HEK293 (cell line): ENCODE measurements at regions not wholly inside any gene's neighbourhood (a gene's known extent, or its start where the extent isn't known, plus 50 kb on each side); places are given as distances from the start of the nearest gene placed in this dataset.

Experiments used
- CTCF ChIA-PET: fragments of 350-600 bp; formaldehyde crosslinking; extraction: SDS; loops from one replicate; lab custom pipeline; 2021; ENCODE audit warnings: antibody characterized with exemption; lab: Yijun Ruan, JAX
- POLR2A ChIA-PET: fragments of 300-600 bp; formaldehyde crosslinking; extraction: SDS; loops from one replicate; lab custom pipeline; 2020; ENCODE audit warnings: antibody characterized with exemption, inconsistent platforms; lab: Yijun Ruan, JAX
- H3K27ac ChIP-seq: fragments of 200-500 bp; sonication (Bioruptor generic); 2 replicates; pipeline ENCODE4 v1.5.1; 2014; ENCODE audit warnings: low read depth, low read length, control low read depth, inconsistent platforms; ENCODE audit errors: extremely low read depth
- H3K36me3 ChIP-seq, 2 experiments: fragments of 200-500 bp in 1 of 2; sonication (Bioruptor generic) in 1 of 2; 1 replicate in 1 of 2; 2 replicates in 1 of 2; pipeline ENCODE4 v1.5.1; 2014 to 2017; ENCODE audit warnings: inconsistent platforms in 2 of 2, low read length in 2 of 2; ENCODE audit not compliant: control insufficient read depth in 2 of 2, insufficient read depth in 1 of 2
- H3K4me1 ChIP-seq: fragments of 200-500 bp; sonication (Bioruptor generic); 2 replicates; pipeline ENCODE4 v1.5.1; 2014; ENCODE audit warnings: mild to moderate bottlenecking, low read length, inconsistent platforms; ENCODE audit not compliant: control insufficient read depth, insufficient read depth
- H3K4me3 ChIP-seq: 2 replicates; pipeline ENCODE4 v1.5.1; 2011; ENCODE audit warnings: low read depth, mild to moderate bottlenecking, control low read depth, low read length, moderate library complexity
- H3K9me3 ChIP-seq: fragments of 200-500 bp; sonication (Bioruptor generic); 2 replicates; pipeline ENCODE4 v1.5.1; 2014; ENCODE audit warnings: low read depth, low read length, inconsistent platforms; ENCODE audit not compliant: control insufficient read depth, insufficient read depth
- GLIS1 ChIP-seq: fragments of 450-650 bp; formaldehyde crosslinking; IDR thresholded peaks from 2 replicates; pipeline ENCODE4 v1.5.1; 2016; ENCODE audit warnings: missing biosample characterization, missing genetic modification characterization
- PRDM10 ChIP-seq: fragments of 450-650 bp; formaldehyde crosslinking; IDR thresholded peaks from 2 replicates; pipeline ENCODE4 v1.5.1; 2016; ENCODE audit warnings: missing biosample characterization, missing genetic modification characterization
- SCRT1 ChIP-seq: fragments of 450-650 bp; formaldehyde crosslinking; IDR thresholded peaks from 2 replicates; pipeline ENCODE4 v1.5.1; 2016; ENCODE audit warnings: missing biosample characterization, missing genetic modification characterization, borderline replicate concordance
- TRIM28 ChIP-seq: IDR thresholded peaks from 2 replicates; pipeline ENCODE4 v1.6.1; 2011; ENCODE audit warnings: low read length, control low read depth, borderline replicate concordance
- YY1 ChIP-seq: fragments of 450-650 bp; formaldehyde crosslinking; IDR thresholded peaks from 2 replicates; pipeline ENCODE4 v1.5.1; 2018; ENCODE audit warnings: missing biosample characterization, missing genetic modification characterization
- ZBTB17 ChIP-seq: fragments of 450-650 bp; formaldehyde crosslinking; IDR thresholded peaks from 2 replicates; pipeline ENCODE4 v1.5.1; 2016; ENCODE audit warnings: missing biosample characterization, missing genetic modification characterization
- ZNF140 ChIP-seq: fragments of 450-650 bp; formaldehyde crosslinking; IDR thresholded peaks from 2 replicates; pipeline ENCODE4 v1.5.1; 2016; ENCODE audit warnings: missing biosample characterization, missing genetic modification characterization
- ZNF174 ChIP-seq: fragments of 450-650 bp; formaldehyde crosslinking; IDR thresholded peaks from 2 replicates; pipeline ENCODE4 v1.5.0; 2017; ENCODE audit warnings: missing biosample characterization, mild to moderate bottlenecking, missing genetic modification characterization
- ZNF19 ChIP-seq: fragments of 450-650 bp; formaldehyde crosslinking; IDR thresholded peaks from 2 replicates; pipeline ENCODE4; 2016; ENCODE audit warnings: missing biosample characterization, missing genetic modification characterization, low read depth
- ZNF24 ChIP-seq: fragments of 450-650 bp; formaldehyde crosslinking; IDR thresholded peaks from 2 replicates; pipeline ENCODE4 v1.5.1; 2016; ENCODE audit warnings: missing biosample characterization, missing genetic modification characterization
- ZNF292 ChIP-seq: fragments of 450-650 bp; formaldehyde crosslinking; IDR thresholded peaks from 2 replicates; pipeline ENCODE4 v1.5.1; 2016; ENCODE audit warnings: low read depth, missing biosample characterization, missing genetic modification characterization, borderline replicate concordance
- ZNF354C ChIP-seq: fragments of 450-650 bp; formaldehyde crosslinking; IDR thresholded peaks from 2 replicates; pipeline ENCODE4 v1.5.1; 2016; ENCODE audit warnings: missing biosample characterization, missing genetic modification characterization, low read depth, borderline replicate concordance
- ZNF362 ChIP-seq: fragments of 450-650 bp; formaldehyde crosslinking; IDR thresholded peaks from 2 replicates; pipeline ENCODE4 v1.5.1; 2016; ENCODE audit warnings: missing biosample characterization, missing genetic modification characterization
- ZNF391 ChIP-seq: fragments of 450-650 bp; formaldehyde crosslinking; IDR thresholded peaks from 2 replicates; pipeline ENCODE4 v1.5.1; 2016; ENCODE audit warnings: low read depth, missing biosample characterization, missing genetic modification characterization, borderline replicate concordance
- ZNF416 ChIP-seq: fragments of 450-650 bp; formaldehyde crosslinking; IDR thresholded peaks from 2 replicates; pipeline ENCODE4 v1.5.1; 2016; ENCODE audit warnings: missing biosample characterization, missing genetic modification characterization
- ZNF423 ChIP-seq: fragments of 450-650 bp; formaldehyde crosslinking; IDR thresholded peaks from 2 replicates; pipeline ENCODE4 v1.5.1; 2016; ENCODE audit warnings: missing biosample characterization, missing genetic modification characterization
- ZNF488 ChIP-seq: fragments of 450-650 bp; formaldehyde crosslinking; IDR thresholded peaks from 2 replicates; pipeline ENCODE4 v1.5.1; 2016; ENCODE audit warnings: missing biosample characterization, missing genetic modification characterization
- ZNF521 ChIP-seq: fragments of 450-650 bp; formaldehyde crosslinking; IDR thresholded peaks from 2 replicates; pipeline ENCODE4 v1.5.1; 2017; ENCODE audit warnings: missing biosample characterization, mild to moderate bottlenecking, missing genetic modification characterization
- ZNF571 ChIP-seq: fragments of 450-650 bp; formaldehyde crosslinking; IDR thresholded peaks from 2 replicates; pipeline ENCODE4 v1.5.0; 2017; ENCODE audit warnings: missing biosample characterization, missing genetic modification characterization
- ZNF610 ChIP-seq: fragments of 450-650 bp; formaldehyde crosslinking; IDR thresholded peaks from 2 replicates; pipeline ENCODE4 v1.5.1; 2016; ENCODE audit warnings: missing biosample characterization, missing genetic modification characterization, borderline replicate concordance
- ZNF621 ChIP-seq: fragments of 450-650 bp; formaldehyde crosslinking; IDR thresholded peaks from 2 replicates; pipeline ENCODE4 v1.5.1; 2017; ENCODE audit warnings: missing biosample characterization, missing genetic modification characterization
- ZNF623 ChIP-seq: fragments of 450-650 bp; formaldehyde crosslinking; IDR thresholded peaks from 2 replicates; pipeline ENCODE4 v1.5.1; 2016; ENCODE audit warnings: missing biosample characterization, missing genetic modification characterization
- ZNF639 ChIP-seq: fragments of 450-650 bp; formaldehyde crosslinking; IDR thresholded peaks from 2 replicates; pipeline ENCODE4 v1.5.1; 2016; ENCODE audit warnings: missing biosample characterization, missing genetic modification characterization
- ZNF670 ChIP-seq: fragments of 450-650 bp; formaldehyde crosslinking; IDR thresholded peaks from 2 replicates; pipeline ENCODE4 v1.5.1; 2016; ENCODE audit warnings: missing biosample characterization, missing genetic modification characterization, low read depth
- ZNF677 ChIP-seq: fragments of 450-650 bp; IDR thresholded peaks from 2 replicates; pipeline ENCODE4 v1.5.0; 2018; ENCODE audit warnings: missing biosample characterization, mild to moderate bottlenecking, missing genetic modification characterization, moderate library complexity
- ZNF747 ChIP-seq: fragments of 450-650 bp; formaldehyde crosslinking; IDR thresholded peaks from 2 replicates; pipeline ENCODE4 v1.5.1; 2016; ENCODE audit warnings: missing biosample characterization, missing genetic modification characterization
- ZNF777 ChIP-seq: fragments of 450-650 bp; formaldehyde crosslinking; IDR thresholded peaks from 2 replicates; pipeline ENCODE4 v1.5.1; 2017; ENCODE audit warnings: missing biosample characterization, missing genetic modification characterization, borderline replicate concordance
- ZNF791 ChIP-seq: fragments of 450-650 bp; formaldehyde crosslinking; IDR thresholded peaks from 2 replicates; pipeline ENCODE4 v1.5.1; 2016; ENCODE audit warnings: missing biosample characterization, missing genetic modification characterization
- ZSCAN16 ChIP-seq: fragments of 450-650 bp; formaldehyde crosslinking; IDR thresholded peaks from 2 replicates; pipeline ENCODE4 v1.5.1; 2016; ENCODE audit warnings: missing biosample characterization, missing genetic modification characterization

- TF ChIP-seq PRDM10 (no peak), ZNF623 (tag by site-specific recombination) (no peak), ZNF391 (tag by site-specific recombination) (no peak)
These were observed 652.8 kb upstream of the CELF2 start (continued) for GRCh38 chr10:10364902-10365301.

- Histone ChIP-seq H3K4me1 (no peaks in the 10 kb centered on the region), H3K27ac (no peak overlapping the region), H3K4me3 (no peak overlapping the region), H3K36me3 (no peaks in the 10 kb centered on the region), H3K9me3 (no peaks in the 10 kb centered on the region)
- ChIA-PET POLR2A (no interaction called here), CTCF (interaction anchor here (0.6 kb wide), 2 partner anchors 629 to 1035 kb away, joined by 3 to 7 read pairs; no protein-coding TSS in a partner anchor)
- no peak for TF ChIP-seq ZNF362 (tag by site-specific recombination)
- TF ChIP-seq ZNF488 (tag by site-specific recombination), result no peak
- TF ChIP-seq ZNF639 (tag by site-specific recombination), result no peak
- TF ChIP-seq ZNF24 (tag by site-specific recombination), result no peak
- no peak for TF ChIP-seq GLIS1
- no peak for TF ChIP-seq ZBTB17
- TF ChIP-seq ZSCAN16, result no peak
- no peak for TF ChIP-seq ZNF747 (tag by site-specific recombination)
- TF ChIP-seq ZNF423, result no peak
- no peak for TF ChIP-seq ZNF521 (tag by site-specific recombination)
- TF ChIP-seq ZNF292, result no peak
- no peak for TF ChIP-seq SCRT1 (tag by site-specific recombination)
These were observed 652.0 kb upstream of the CELF2 start for GRCh38 chr10:10365676-10366075.

GRCh38 chr10:10366836-10367235 lies 650.8 kb upstream of the CELF2 start:
- ChIA-PET CTCF (interaction anchor here (0.7 kb wide), 1 partner anchor 8 kb away, joined by 3 read pairs; no protein-coding TSS in a partner anchor), POLR2A (interaction anchor here (0.6 kb wide), 1 partner anchor 1965 kb away, joined by 3 read pairs; no protein-coding TSS in a partner anchor)
- Histone ChIP-seq H3K4me3 (no peak overlapping the region), H3K4me1 (no peaks in the 10 kb centered on the region), H3K36me3 (no peaks in the 10 kb centered on the region), H3K27ac (no peak overlapping the region), H3K9me3 (no peaks in the 10 kb centered on the region)
- TF ChIP-seq ZNF610 (tag by site-specific recombination), result no peak
- no peak for TF ChIP-seq ZNF354C (tag by site-specific recombination)
- no peak for TF ChIP-seq YY1 (tag by site-specific recombination)
- TF ChIP-seq TRIM28, result no peak
- TF ChIP-seq ZNF488 (tag by site-specific recombination), result no peak
- TF ChIP-seq ZNF416 (tag by site-specific recombination), result no peak
- TF ChIP-seq ZNF670 (tag by site-specific recombination), result no peak
- TF ChIP-seq ZNF791 (tag by site-specific recombination), result no peak
- no peak for TF ChIP-seq ZNF777 (tag by site-specific recombination)
- no peak for TF ChIP-seq ZNF571 (tag by site-specific recombination)
- TF ChIP-seq ZNF140 (tag by site-specific recombination), result no peak
- TF ChIP-seq ZNF677, result no peak
- TF ChIP-seq ZNF621 (tag by site-specific recombination), result no peak
- TF ChIP-seq ZNF174 (tag by site-specific recombination), result no peak
- no peak for TF ChIP-seq ZNF19
